HUES48 (cell line): ENCODE measurements at regions not wholly inside any gene's neighbourhood (a gene's known extent, or its start where the extent isn't known, plus 50 kb on each side); places are given as distances from the start of the nearest gene placed in this dataset.

Source experiments
- H3K27ac ChIP-seq: one replicate; pipeline ENCODE4 v1.7.0; 2013; ENCODE audit warnings: low read depth, low read length, inconsistent platforms
- H3K27me3 ChIP-seq: 2 replicates; pipeline ENCODE4 v1.6.1; 2013; ENCODE audit warnings: mild to moderate bottlenecking, low read length; ENCODE audit not compliant: control insufficient read depth, insufficient read depth
- H3K36me3 ChIP-seq: 2 replicates; pipeline ENCODE4 v1.6.1; 2013; ENCODE audit warnings: low read length; ENCODE audit not compliant: control insufficient read depth, insufficient read depth
- H3K4me1 ChIP-seq: 2 replicates; pipeline ENCODE4 v1.6.1; 2013; ENCODE audit warnings: mild to moderate bottlenecking, low read length; ENCODE audit not compliant: control insufficient read depth, insufficient read depth
- H3K4me3 ChIP-seq: 2 replicates; pipeline ENCODE4 v1.5.1; 2013; ENCODE audit warnings: mild to moderate bottlenecking, low read depth, low read length
- H3K9ac ChIP-seq: 2 replicates; pipeline ENCODE4 v1.6.1; 2013; ENCODE audit warnings: mild to moderate bottlenecking, low read depth, low read length, moderate library complexity
- H3K9me3 ChIP-seq: 2 replicates; pipeline ENCODE4 v1.6.1; 2013; ENCODE audit warnings: low read length; ENCODE audit not compliant: control insufficient read depth, insufficient read depth

GRCh38 chr6:169024047-169024660 lies 229.5 kb downstream of the THBS2 start:
- H3K9me3 ChIP-seq = peaks cover 26% of the 10 kb centered on the region
- no peak overlapping the region for H3K4me3 ChIP-seq
- H3K27me3 ChIP-seq = no peaks in the 10 kb centered on the region
- no peaks in the 10 kb centered on the region for H3K4me1 ChIP-seq
- H3K36me3 ChIP-seq = no peaks in the 10 kb centered on the region
- no peak overlapping the region for H3K27ac ChIP-seq
- H3K9ac ChIP-seq = no peak overlapping the region

- Histone ChIP-seq H3K27me3 (no peaks in the 10 kb centered on the region), H3K27ac (no peak overlapping the region), H3K4me3 (no peak overlapping the region), H3K9ac (no peak overlapping the region), H3K4me1 (no peaks in the 10 kb centered on the region), H3K9me3 (peaks cover 26% of the 10 kb centered on the region), H3K36me3 (no peaks in the 10 kb centered on the region)
These were observed 230.3 kb downstream of the THBS2 start for GRCh38 chr6:169023161-169023874.

- Histone ChIP-seq H3K36me3 (no peaks in the 10 kb centered on the region), H3K27me3 (no peaks in the 10 kb centered on the region), H3K4me1 (no peaks in the 10 kb centered on the region), H3K4me3 (no peak overlapping the region), H3K9me3 (peaks cover 26% of the 10 kb centered on the region), H3K9ac (no peak overlapping the region), H3K27ac (no peak overlapping the region)
These were observed 231.6 kb downstream of the THBS2 start for GRCh38 chr6:169022079-169022478.

GRCh38 chr6:169020821-169021220 lies 232.8 kb downstream of the THBS2 start:
- Histone ChIP-seq H3K9ac (no peak overlapping the region), H3K9me3 (peaks cover 22% of the 10 kb centered on the region), H3K27ac (no peak overlapping the region), H3K4me1 (no peaks in the 10 kb centered on the region), H3K36me3 (no peaks in the 10 kb centered on the region), H3K4me3 (no peak overlapping the region), H3K27me3 (no peaks in the 10 kb centered on the region)

- no peaks in the 10 kb centered on the region for H3K27me3 ChIP-seq
- H3K4me3 ChIP-seq = no peak overlapping the region
- H3K27ac ChIP-seq = no peak overlapping the region
- H3K9ac ChIP-seq = no peak overlapping the region
- H3K36me3 ChIP-seq = no peaks in the 10 kb centered on the region
- peaks cover 5% of the 10 kb centered on the region for H3K4me1 ChIP-seq
- H3K9me3 ChIP-seq = peaks cover 16% of the 10 kb centered on the region
These were observed 233.7 kb downstream of the THBS2 start for GRCh38 chr6:169019727-169020491.

GRCh38 chr6:169019111-169019510 lies 234.5 kb downstream of the THBS2 start:
- H3K27ac ChIP-seq = no peak overlapping the region
- no peak overlapping the region for H3K4me3 ChIP-seq
- peaks cover 13% of the 10 kb centered on the region for H3K9me3 ChIP-seq
- no peaks in the 10 kb centered on the region for H3K27me3 ChIP-seq
- H3K9ac ChIP-seq = no peak overlapping the region
- peaks cover 9% of the 10 kb centered on the region for H3K4me1 ChIP-seq
- no peaks in the 10 kb centered on the region for H3K36me3 ChIP-seq

GRCh38 chr6:169016758-169017157 lies 236.9 kb downstream of the THBS2 start:
- Histone ChIP-seq H3K4me3 (no peak overlapping the region), H3K27ac (no peak overlapping the region), H3K4me1 (peaks cover 9% of the 10 kb centered on the region), H3K9ac (no peak overlapping the region), H3K27me3 (no peaks in the 10 kb centered on the region), H3K36me3 (no peaks in the 10 kb centered on the region), H3K9me3 (peaks cover 3% of the 10 kb centered on the region; the same call in 1 of the 2 replicates)

GRCh38 chr6:169014211-169015197 lies 239.1 kb downstream of the THBS2 start:
- peaks cover 5% of the 10 kb centered on the region; the same call in 1 of the 2 replicates for H3K9me3 ChIP-seq
- no peaks in the 10 kb centered on the region for H3K27me3 ChIP-seq
- H3K4me1 ChIP-seq = peaks cover 9% of the 10 kb centered on the region
- peak overlapping the region; percentile 45 for H3K27ac ChIP-seq
- no peak overlapping the region for H3K9ac ChIP-seq
- no peak overlapping the region for H3K4me3 ChIP-seq
- H3K36me3 ChIP-seq = no peaks in the 10 kb centered on the region

- no peak overlapping the region for H3K9ac ChIP-seq
- no peak overlapping the region for H3K27ac ChIP-seq
- no peaks in the 10 kb centered on the region for H3K36me3 ChIP-seq
- peaks cover 5% of the 10 kb centered on the region; the same call in 1 of the 2 replicates for H3K4me1 ChIP-seq
- no peak overlapping the region for H3K4me3 ChIP-seq
- no peaks in the 10 kb centered on the region for H3K27me3 ChIP-seq
- peaks cover 48% of the 10 kb centered on the region for H3K9me3 ChIP-seq
These were observed 244.0 kb downstream of the THBS2 start for GRCh38 chr6:169009628-169010027.

- no peaks in the 10 kb centered on the region for H3K27me3 ChIP-seq
- H3K4me1 ChIP-seq = 0 out of 2 replicates have a peak, but pooled peaks cover 3% of the 10 kb centered on the region
- no peak overlapping the region for H3K27ac ChIP-seq
- peaks cover 57% of the 10 kb centered on the region for H3K9me3 ChIP-seq
- no peak overlapping the region for H3K4me3 ChIP-seq
- no peak overlapping the region for H3K9ac ChIP-seq
- no peaks in the 10 kb centered on the region for H3K36me3 ChIP-seq
These were observed 244.9 kb downstream of the THBS2 start for GRCh38 chr6:169008641-169009257.
